ENCODE measurements at regions not wholly inside any gene's neighbourhood (a gene's known extent, or its start where the extent isn't known, plus 50 kb on each side); places are given as distances from the start of the nearest gene placed in this dataset.

DNA sequence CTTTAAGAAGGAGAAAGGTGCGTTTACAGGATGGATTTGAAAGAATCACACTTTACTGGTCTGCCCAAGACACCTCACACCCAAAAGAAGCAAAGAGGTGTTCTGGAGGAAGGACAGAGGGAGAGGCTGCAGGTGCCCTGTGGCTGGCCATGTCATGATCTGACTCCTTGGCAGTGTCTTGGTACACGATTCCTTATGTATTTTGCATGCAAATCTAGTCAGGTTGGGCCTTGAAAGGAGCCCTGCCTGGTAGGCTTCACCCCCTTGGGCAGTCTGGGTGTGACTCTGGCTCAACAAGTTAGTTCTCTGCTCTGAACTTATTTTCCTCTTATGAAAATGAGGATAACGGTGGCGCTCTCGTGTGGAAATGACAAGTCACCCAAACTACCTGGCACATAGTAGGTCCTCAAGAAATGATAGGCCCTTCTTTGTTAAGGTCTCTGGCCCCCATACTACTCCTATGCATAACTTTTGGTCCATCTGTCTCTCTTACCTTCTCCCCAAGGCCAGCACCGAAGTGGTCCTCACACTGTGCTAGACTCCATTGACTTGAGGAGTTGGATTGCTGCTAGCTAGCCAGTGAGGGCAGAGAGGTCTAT lies 212.5 kb downstream of the SEMA6A start:
- no peak for DNase-seq (ENCODE audit: low spot score)

GRCh38 chr5:116361171-116361967 lies 213.3 kb downstream of the SEMA6A start:
- peak; percentile 71 for DNase-seq (ENCODE audit: low spot score)

GRCh38 chr5:116360008-116360853 lies 214.4 kb downstream of the SEMA6A start:
- no peak for DNase-seq (ENCODE audit: low spot score)

GRCh38 chr5:116359592-116359991 lies 215.0 kb downstream of the SEMA6A start:
- DNase-seq (ENCODE audit: low spot score) = no peak

GRCh38 chr5:116358911-116359418 lies 215.7 kb downstream of the SEMA6A start:
- no peak for DNase-seq (ENCODE audit: low spot score)

- no peak for DNase-seq (ENCODE audit: low spot score)
Observed at GRCh38 chr5:116358015-116358523, 216.6 kb downstream of the SEMA6A start.

- no peak for DNase-seq (ENCODE audit: low spot score)
Observed at GRCh38 chr5:116355819-116356601, 218.6 kb downstream of the SEMA6A start.

DNA sequence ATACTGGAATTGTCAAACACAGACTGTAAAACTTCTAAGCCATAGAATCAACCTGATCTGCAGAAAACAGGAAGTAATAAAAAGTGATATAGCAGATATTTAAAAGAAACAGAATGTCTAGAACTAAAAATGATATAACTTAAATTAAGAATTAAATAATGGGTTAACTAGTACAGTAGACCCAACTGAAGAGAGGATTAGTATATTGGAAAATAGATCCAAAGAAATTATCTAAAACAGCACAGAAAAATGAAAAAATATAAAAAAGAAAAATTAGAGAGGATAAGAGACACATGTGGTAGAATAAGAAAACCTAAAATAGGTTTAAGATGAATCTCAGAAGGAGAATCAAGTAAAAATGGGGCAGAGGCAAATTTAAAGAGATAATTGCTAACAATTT lies 219.9 kb downstream of the SEMA6A start:
- no peak for DNase-seq (ENCODE audit: low spot score)

DNA sequence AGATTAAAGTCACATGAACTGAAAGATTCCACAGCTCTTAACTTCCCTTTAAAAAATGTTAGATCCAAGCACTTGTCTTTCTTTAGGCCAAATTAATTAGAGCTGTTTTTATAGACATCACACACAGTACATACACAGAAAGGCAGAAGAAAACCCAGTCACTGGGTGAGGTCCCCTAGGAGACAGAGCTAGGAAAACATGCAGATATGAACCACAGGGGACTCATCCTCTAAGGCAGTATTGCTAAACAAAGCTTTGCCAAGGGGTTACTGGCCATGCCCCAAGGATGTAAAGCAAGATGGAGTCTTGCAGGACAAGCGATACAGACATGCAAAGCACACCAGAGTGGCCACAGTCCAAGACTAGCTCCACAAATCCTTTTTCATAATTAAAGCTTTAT lies 227.0 kb downstream of the SEMA6A start:
- no peak for DNase-seq (ENCODE audit: low spot score)

GRCh38 chr5:116343961-116344360 lies 230.7 kb downstream of the SEMA6A start:
- peak; percentile 23 for DNase-seq (ENCODE audit: low spot score)

Measured in iPS-NIHi11 (cell line).